Neural crest cell (in vitro differentiated cells): ENCODE measurements at regions not wholly inside any gene's neighbourhood (a gene's known extent, or its start where the extent isn't known, plus 50 kb on each side); places are given as distances from the start of the nearest gene placed in this dataset.

Experiments used
- DNase-seq: peaks from one replicate; pipeline ENCODE4 v3.0.0; 2021; ENCODE audit warnings: low read depth, mixed read lengths, low spot score
- H3K27ac Mint-ChIP-seq: one replicate; pipeline ENCODE4 v1.8.0; 2021; ENCODE audit warnings: mild to moderate bottlenecking, mixed read lengths; ENCODE audit not compliant: unreplicated experiment
- H3K27me3 Mint-ChIP-seq: 2 replicates; pipeline ENCODE4 v1.8.0; 2021; ENCODE audit warnings: low read depth, mild to moderate bottlenecking, mixed read lengths
- H3K36me3 Mint-ChIP-seq: 2 replicates; pipeline ENCODE4 v1.8.0; 2021; ENCODE audit warnings: low read depth, mild to moderate bottlenecking, mixed read lengths
- H3K4me1 Mint-ChIP-seq: 2 replicates; pipeline ENCODE4 v1.8.0; 2021; ENCODE audit warnings: mixed read lengths
- H3K4me3 Mint-ChIP-seq: one replicate; pipeline ENCODE4 v1.8.0; 2021; ENCODE audit warnings: mild to moderate bottlenecking, mixed read lengths
- H3K9me3 Mint-ChIP-seq: 2 replicates; pipeline ENCODE4 v1.8.0; 2021; ENCODE audit warnings: mixed read lengths
- TF ChIP-seq, protein P1 (sequence below): fragments of 200-600 bp; sonication (generic); conservative IDR thresholded peaks from 2 replicates; pipeline ENCODE4 v1.5.0; 2021; ENCODE audit warnings: antibody characterized with exemption, mild to moderate bottlenecking

DNA sequence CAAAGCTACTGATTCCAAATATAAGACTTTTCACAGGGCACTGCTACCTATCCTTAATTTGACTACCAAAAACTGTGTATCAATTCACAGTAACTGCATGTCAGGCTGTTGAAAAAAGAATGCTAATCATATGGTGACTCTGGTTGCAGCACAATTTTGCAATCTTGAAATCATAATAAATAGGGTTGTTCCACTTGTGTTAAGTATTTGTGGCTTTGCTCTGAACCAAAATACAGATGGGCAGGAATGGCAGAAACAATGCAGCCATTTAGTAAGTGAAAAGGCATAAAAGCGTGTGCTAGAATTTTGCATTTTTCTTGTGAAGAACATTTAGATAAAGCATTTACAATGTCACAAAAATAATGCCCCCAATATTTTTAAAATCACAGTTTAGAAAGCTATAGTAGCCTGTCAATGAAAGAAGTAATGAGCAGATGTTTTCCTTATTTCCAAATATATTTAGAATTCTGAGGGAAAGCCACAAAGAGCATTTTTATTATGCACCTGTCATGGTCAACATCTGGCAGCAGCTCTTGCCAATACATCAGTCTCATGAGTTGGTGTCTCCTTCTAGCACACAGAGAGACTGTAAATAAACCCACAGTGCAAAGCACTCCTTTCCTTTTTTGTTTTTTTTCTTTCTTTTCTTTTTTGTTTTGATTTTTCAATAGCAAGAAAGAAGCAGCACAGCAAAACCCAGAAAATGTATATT lies 54.8 kb upstream of the PAM start:
- Mint-ChIP-seq H3K27ac (no peak overlapping the region), H3K4me3 (no peak overlapping the region), H3K9me3 (no peaks in the 10 kb centered on the region), H3K4me1 (peaks cover 11% of the 10 kb centered on the region), H3K36me3 (no peaks in the 10 kb centered on the region), H3K27me3 (no peaks in the 10 kb centered on the region)
- no peak for DNase-seq
- TF ChIP-seq, protein P1, sequence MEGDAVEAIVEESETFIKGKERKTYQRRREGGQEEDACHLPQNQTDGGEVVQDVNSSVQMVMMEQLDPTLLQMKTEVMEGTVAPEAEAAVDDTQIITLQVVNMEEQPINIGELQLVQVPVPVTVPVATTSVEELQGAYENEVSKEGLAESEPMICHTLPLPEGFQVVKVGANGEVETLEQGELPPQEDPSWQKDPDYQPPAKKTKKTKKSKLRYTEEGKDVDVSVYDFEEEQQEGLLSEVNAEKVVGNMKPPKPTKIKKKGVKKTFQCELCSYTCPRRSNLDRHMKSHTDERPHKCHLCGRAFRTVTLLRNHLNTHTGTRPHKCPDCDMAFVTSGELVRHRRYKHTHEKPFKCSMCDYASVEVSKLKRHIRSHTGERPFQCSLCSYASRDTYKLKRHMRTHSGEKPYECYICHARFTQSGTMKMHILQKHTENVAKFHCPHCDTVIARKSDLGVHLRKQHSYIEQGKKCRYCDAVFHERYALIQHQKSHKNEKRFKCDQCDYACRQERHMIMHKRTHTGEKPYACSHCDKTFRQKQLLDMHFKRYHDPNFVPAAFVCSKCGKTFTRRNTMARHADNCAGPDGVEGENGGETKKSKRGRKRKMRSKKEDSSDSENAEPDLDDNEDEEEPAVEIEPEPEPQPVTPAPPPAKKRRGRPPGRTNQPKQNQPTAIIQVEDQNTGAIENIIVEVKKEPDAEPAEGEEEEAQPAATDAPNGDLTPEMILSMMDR, result no peak

DNA sequence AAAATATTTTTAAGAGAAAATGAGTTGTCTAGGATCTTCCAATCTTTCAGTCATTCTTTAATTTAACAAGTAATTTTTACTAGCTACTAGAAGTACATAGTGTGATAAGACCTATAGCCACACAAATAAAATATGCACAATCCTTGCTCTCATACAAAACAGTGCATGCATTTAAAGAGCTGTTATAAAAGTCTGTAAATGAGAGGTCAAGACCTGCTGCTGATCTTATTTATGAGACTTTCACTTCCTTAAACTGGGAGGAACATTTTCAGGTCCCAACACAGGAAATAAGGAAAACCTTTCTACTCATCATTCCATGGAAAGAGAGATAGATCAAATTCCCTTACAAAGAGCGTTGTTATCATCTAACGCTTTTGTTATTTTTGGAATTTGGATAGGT lies 54.2 kb upstream of the PAM start:
- H3K4me3 Mint-ChIP-seq, result no peak overlapping the region
- TF ChIP-seq, protein P1, result no peak
- H3K36me3 Mint-ChIP-seq, result no peaks in the 10 kb centered on the region
- peaks cover 11% of the 10 kb centered on the region for H3K4me1 Mint-ChIP-seq
- H3K27me3 Mint-ChIP-seq, result no peaks in the 10 kb centered on the region
- no peak for DNase-seq
- no peaks in the 10 kb centered on the region for H3K9me3 Mint-ChIP-seq
- no peak overlapping the region for H3K27ac Mint-ChIP-seq

DNA sequence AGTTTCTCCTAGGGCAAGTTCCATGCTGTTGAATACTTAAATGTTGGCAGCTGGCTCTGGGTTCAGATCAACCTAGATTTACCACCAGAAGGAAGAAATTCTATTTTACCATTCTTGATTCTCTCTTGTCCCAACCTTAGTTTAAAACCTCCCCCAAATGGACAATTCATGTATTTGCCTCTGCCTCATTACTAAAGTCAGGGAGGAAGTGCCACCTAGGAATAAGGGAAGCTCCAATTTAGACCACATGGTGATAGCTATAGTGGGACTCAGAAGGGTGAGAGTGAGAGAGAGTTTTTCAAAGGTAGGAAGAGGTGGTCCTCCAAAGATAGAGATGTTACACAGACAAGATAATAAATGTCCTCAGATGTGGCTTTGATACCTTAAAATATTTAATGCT lies 53.4 kb upstream of the PAM start:
- TF ChIP-seq, protein P1, result no peak
- peaks cover 11% of the 10 kb centered on the region for H3K4me1 Mint-ChIP-seq

More for the DNA sequence above, 53.4 kb upstream of the PAM start:
- H3K4me3 Mint-ChIP-seq, result no peak overlapping the region
- no peaks in the 10 kb centered on the region for H3K36me3 Mint-ChIP-seq
- no peaks in the 10 kb centered on the region for H3K27me3 Mint-ChIP-seq
- DNase-seq, result no peak
- no peak overlapping the region for H3K27ac Mint-ChIP-seq
- no peaks in the 10 kb centered on the region for H3K9me3 Mint-ChIP-seq
